Ovary (tissue), 7 donors: ENCODE measurements at regions not wholly inside any gene's neighbourhood (a gene's known extent, or its start where the extent isn't known, plus 50 kb on each side); places are given as distances from the start of the nearest gene placed in this dataset.

Experiments used
- DNase-seq, 5 donors: peaks; one replicate each; pipeline ENCODE4 v3.0.0-alpha.2; 2019 to 2020
- H3K27ac ChIP-seq, 2 donors: fragments of 200-600 bp; one replicate each; pipeline versions ENCODE4 v1.5.1 to v1.8.0; 2019 to 2022
- H3K27me3 ChIP-seq: fragments of 200-600 bp; one replicate; pipeline ENCODE4 v1.8.0; 2022
- H3K36me3 ChIP-seq: fragments of 200-600 bp; sonication (generic); one replicate; pipeline ENCODE4 v1.5.1; 2019
- H3K4me1 ChIP-seq: one replicate; pipeline ENCODE4 v1.8.1; 2013; ENCODE audit warnings: mild to moderate bottlenecking, moderate library complexity; ENCODE audit not compliant: insufficient read depth
- H3K4me3 ChIP-seq: fragments of 200-600 bp; sonication (generic); one replicate; pipeline ENCODE4 v1.5.1; 2017
- H3K9me3 ChIP-seq, 2 donors: fragments of 200-600 bp in 1 of 2; sonication (generic) in 1 of 2; one replicate each; pipeline versions ENCODE4 v1.5.1 to v1.8.1; 2013 to 2019; ENCODE audit warnings: mild to moderate bottlenecking in 1 of 2, moderate library complexity in 1 of 2
- CTCF ChIP-seq, 3 donors: fragments of 450-650 bp in 2 of 3; fragments of 200-600 bp in 1 of 3; IDR thresholded peaks; one replicate each; pipeline versions ENCODE4 v1.5.1 to v1.8.0; 2016 to 2022; ENCODE audit warnings: antibody characterized with exemption in 3 of 3, mild to moderate bottlenecking in 1 of 3
- EP300 ChIP-seq: sonication (generic); formaldehyde crosslinking; IDR thresholded peaks from one replicate; pipeline ENCODE4 v1.6.1; 2017; ENCODE audit warnings: antibody characterized with exemption
- POLR2A ChIP-seq: fragments of 450-650 bp; IDR thresholded peaks from one replicate; pipeline ENCODE4 v1.6.1; 2017; ENCODE audit warnings: antibody characterized with exemption, mild to moderate bottlenecking, moderate library complexity
- WGBS, 3 donors: extraction: QIAGEN DNeasy Blood & Tissue Kit in 1 of 3; methylation state at CpG; one replicate each; pipeline versions ENCODE4 v1.1.5 to v1.1.7; 2013 to 2017; 5-methylcytosine and 5-hydroxymethylcytosine counted together
- intact Hi-C, 4 donors: fragments of 100-400 bp; cut with DNase I; formaldehyde crosslinking; loops; one replicate each; pipeline versions ENCODE4 v1.11.0 to v1.15.1; 2022 to 2023
- donor health status: DM: no; HTN: no; CAD: no; lungs with moderate emphysema.
- donor health status: DM: no; HTN: no; CAD: no.
- donor health status: Bipolar disorder and iron deficiency.
- donor health status: DM: no; HTN: no; CAD: no.
- donor health status: DM: yes; HTN: yes; CAD: no.

DNA sequence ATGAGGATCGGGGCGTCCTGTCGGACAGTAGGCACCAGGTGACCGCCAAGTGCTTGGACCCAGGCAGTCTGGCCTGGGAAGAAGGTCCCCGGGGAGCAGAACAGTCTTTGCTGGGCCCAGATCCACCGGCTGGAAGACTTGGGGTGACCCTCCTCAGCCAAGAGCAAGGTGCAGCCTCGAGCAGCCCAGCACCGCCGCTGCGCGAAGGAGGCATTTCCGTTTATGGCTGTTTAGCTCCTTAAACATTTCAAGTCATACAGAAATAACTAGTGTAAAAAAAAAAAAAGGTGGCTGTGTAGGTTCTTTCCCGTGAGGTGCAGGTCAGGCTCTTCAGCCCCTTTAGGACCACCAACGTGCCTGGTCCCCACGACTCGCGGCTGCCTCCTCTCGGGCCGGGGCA is 370.2 kb downstream of the CMPK2 start:
- DNase-seq, result no peak
- H3K4me3 ChIP-seq, result no peak overlapping the region
- H3K4me1 ChIP-seq, result no peaks in the 10 kb centered on the region
- intact Hi-C loops, result no loop called here
- no peaks in the 10 kb centered on the region for H3K9me3 ChIP-seq
- 94 to 96% (median 95%) methylated on average over 19 of the region's 19 CpGs for WGBS, 3 donors
- H3K36me3 ChIP-seq, result no peaks in the 10 kb centered on the region
- H3K27me3 ChIP-seq, result no peaks in the 10 kb centered on the region
- TF ChIP-seq EP300, result no peak
- TF ChIP-seq CTCF (IDR thresholded peaks at IDR 0.05), result no peak
- no peak for TF ChIP-seq POLR2A
- no peak overlapping the region for H3K27ac ChIP-seq

- H3K36me3 ChIP-seq, result no peaks in the 10 kb centered on the region
- DNase-seq, result no peak
- H3K9me3 ChIP-seq, result no peaks in the 10 kb centered on the region
- TF ChIP-seq POLR2A (no peak), EP300 (no peak), CTCF (IDR thresholded peaks at IDR 0.05) (no peak)
- intact Hi-C loops, result no loop called here
- 90 to 95% (median 91%) methylated on average over 14 of the region's 14 CpGs for WGBS, 3 donors
- no peak overlapping the region for H3K4me3 ChIP-seq
- H3K4me1 ChIP-seq, result no peaks in the 10 kb centered on the region
- H3K27ac ChIP-seq, result no peak overlapping the region
- no peaks in the 10 kb centered on the region for H3K27me3 ChIP-seq
These were observed 369.3 kb downstream of the CMPK2 start for GRCh38 chr2:6496376-6496775.

GRCh38 chr2:6497048-6497447 is 368.7 kb downstream of the CMPK2 start:
- H3K4me3 ChIP-seq, result no peak overlapping the region
- H3K27ac ChIP-seq, result no peak overlapping the region
- 84 to 89% (median 87%) methylated on average over 1 of the region's 1 CpG for WGBS, 3 donors
- intact Hi-C loops, result no loop called here
- H3K36me3 ChIP-seq, result no peaks in the 10 kb centered on the region
- no peak for TF ChIP-seq CTCF (IDR thresholded peaks at IDR 0.05)
- TF ChIP-seq EP300, result no peak
- TF ChIP-seq POLR2A, result no peak
- H3K4me1 ChIP-seq, result no peaks in the 10 kb centered on the region
- no peak for DNase-seq
- H3K27me3 ChIP-seq, result no peaks in the 10 kb centered on the region
- no peaks in the 10 kb centered on the region for H3K9me3 ChIP-seq

GRCh38 chr2:6498841-6499240 is 366.9 kb downstream of the CMPK2 start:
- Histone ChIP-seq H3K27me3 (no peaks in the 10 kb centered on the region), H3K27ac (no peak overlapping the region), H3K4me3 (no peak overlapping the region), H3K36me3 (no peaks in the 10 kb centered on the region), H3K9me3 (no peaks in the 10 kb centered on the region), H3K4me1 (no peaks in the 10 kb centered on the region)
- intact Hi-C loops, result no loop called here
- no peak for TF ChIP-seq EP300
- no peak for TF ChIP-seq CTCF (IDR thresholded peaks at IDR 0.05)
- TF ChIP-seq POLR2A, result no peak
- WGBS, 3 donors, result 91 to 94% (median 92%) methylated on average over 6 of the region's 6 CpGs
- DNase-seq, result no peak

GRCh38 chr2:6499691-6500090 is 366.0 kb downstream of the CMPK2 start:
- TF ChIP-seq EP300, result no peak
- TF ChIP-seq POLR2A, result no peak
- no peak for TF ChIP-seq CTCF (IDR thresholded peaks at IDR 0.05)
- Histone ChIP-seq H3K9me3 (no peaks in the 10 kb centered on the region), H3K27me3 (no peaks in the 10 kb centered on the region), H3K4me1 (no peaks in the 10 kb centered on the region), H3K36me3 (no peaks in the 10 kb centered on the region), H3K4me3 (no peak overlapping the region), H3K27ac (no peak overlapping the region)
- intact Hi-C loops, result no loop called here
- WGBS, 3 donors, result 76 to 88% (median 79%) methylated on average over 2 of the region's 2 CpGs
- DNase-seq, result no peak
